GM19025 (cell line): ENCODE measurements at regions not wholly inside any gene's neighbourhood (a gene's known extent, or its start where the extent isn't known, plus 50 kb on each side); places are given as distances from the start of the nearest gene placed in this dataset.

Experiments
- ATAC-seq: cut with Tn5 transposase; IDR thresholded peaks from one replicate; pipeline ENCODE4 v1.9.1; 2021; ENCODE audit warnings: mild to moderate bottlenecking, low read depth, moderate library complexity; ENCODE audit not compliant: unreplicated experiment

GRCh38 chr5:8750100-8750499 is 795.8 kb downstream of the SEMA5A start:
- no peak for ATAC-seq

GRCh38 chr5:8751971-8752370 is 793.9 kb downstream of the SEMA5A start:
- ATAC-seq, result no peak

GRCh38 chr5:8752595-8752994 is 793.3 kb downstream of the SEMA5A start:
- no peak for ATAC-seq

GRCh38 chr5:8756498-8757084 is 789.3 kb downstream of the SEMA5A start:
- ATAC-seq, result no peak

GRCh38 chr5:8765886-8766285 is 780.0 kb downstream of the SEMA5A start:
- no peak for ATAC-seq

GRCh38 chr5:8766448-8766847 is 779.4 kb downstream of the SEMA5A start:
- ATAC-seq, result no peak

GRCh38 chr5:8767111-8767510 is 778.8 kb downstream of the SEMA5A start:
- no peak for ATAC-seq

GRCh38 chr5:8767746-8768145 is 778.1 kb downstream of the SEMA5A start:
- ATAC-seq, result no peak

GRCh38 chr5:8769631-8770030 is 776.2 kb downstream of the SEMA5A start:
- ATAC-seq, result no peak

GRCh38 chr5:8770431-8770830 is 775.4 kb downstream of the SEMA5A start:
- no peak for ATAC-seq

GRCh38 chr5:8773046-8773615 is 772.7 kb downstream of the SEMA5A start:
- no peak for ATAC-seq

- ATAC-seq, result no peak
Measured at GRCh38 chr5:8784692-8785091, 761.2 kb downstream of the SEMA5A start.

- no peak for ATAC-seq
Measured at GRCh38 chr5:8788246-8788645, 757.6 kb downstream of the SEMA5A start.

GRCh38 chr5:8805653-8806052 is 740.2 kb downstream of the SEMA5A start:
- no peak for ATAC-seq

GRCh38 chr5:8807636-8808035 is 738.2 kb downstream of the SEMA5A start:
- ATAC-seq, result no peak

GRCh38 chr5:8811581-8811980 is 734.3 kb downstream of the SEMA5A start:
- no peak for ATAC-seq

- no peak for ATAC-seq
Measured at GRCh38 chr5:8813180-8813579, 732.7 kb downstream of the SEMA5A start.

- no peak for ATAC-seq
Measured at GRCh38 chr5:8814105-8814504, 731.8 kb downstream of the SEMA5A start.

GRCh38 chr5:8824371-8824770 is 721.5 kb downstream of the SEMA5A start:
- ATAC-seq, result no peak

GRCh38 chr5:8825139-8825757 is 720.6 kb downstream of the SEMA5A start:
- ATAC-seq, result no peak

GRCh38 chr5:8826508-8826907 is 719.4 kb downstream of the SEMA5A start:
- no peak for ATAC-seq

GRCh38 chr5:8827696-8828095 is 718.2 kb downstream of the SEMA5A start:
- ATAC-seq, result no peak
